Mucosa of descending colon (tissue), 3 donors: ENCODE measurements at regions not wholly inside any gene's neighbourhood (a gene's known extent, or its start where the extent isn't known, plus 50 kb on each side); places are given as distances from the start of the nearest gene placed in this dataset.
A peak's percentile ranks its signal among the peaks of the same experiment; 100 is the strongest.
"Not testable (repeated sequence)": the region's sequence is repeated elsewhere in the genome, so short reads cannot be mapped to it uniquely, and the experiment has no call there.

Experiments
- ATAC-seq: fragments of 200-7000 bp; cut with Tn5 transposase; one replicate; pipeline ENCODE4 v1.9.1; 2020; ENCODE audit warnings: mild to moderate bottlenecking, moderate library complexity
- DNase-seq, 3 donors: peaks; one replicate each; pipeline ENCODE4 v3.0.0-alpha.2; 2020
- H3K36me3 ChIP-seq: fragments of 200-600 bp; one replicate; pipeline ENCODE4 v1.8.0; 2021; ENCODE audit warnings: low read depth, mild to moderate bottlenecking
- H3K4me1 ChIP-seq: fragments of 200-600 bp; one replicate; pipeline ENCODE4 v1.8.0; 2021; ENCODE audit warnings: low read depth, mild to moderate bottlenecking
- H3K4me3 ChIP-seq: fragments of 200-600 bp; one replicate; pipeline ENCODE4 v1.8.0; 2021; ENCODE audit warnings: mild to moderate bottlenecking
- H3K9me3 ChIP-seq: fragments of 200-600 bp; one replicate; pipeline ENCODE4 v1.8.0; 2021; ENCODE audit warnings: mild to moderate bottlenecking
- intact Hi-C, 2 donors: fragments of 100-400 bp; cut with DNase I in 1 of 2; cut with micrococcal nuclease in 1 of 2; formaldehyde crosslinking; loops; one replicate each; pipeline versions ENCODE4 v1.11.0 to v1.11.1; 2022; cut with DNase I, micrococcal nuclease
- TF ChIP-seq, protein P1 (sequence below): fragments of 200-600 bp; IDR thresholded peaks from one replicate; pipeline ENCODE4 v1.8.0; 2022; ENCODE audit warnings: antibody characterized with exemption, mild to moderate bottlenecking
- donor health status: DM: no; HTN: no; CAD: no; lungs with moderate emphysema.
- donor health status: DM: no; HTN: no; CAD: no.
- donor health status: DM: no; HTN: yes; CAD: no.

DNA sequence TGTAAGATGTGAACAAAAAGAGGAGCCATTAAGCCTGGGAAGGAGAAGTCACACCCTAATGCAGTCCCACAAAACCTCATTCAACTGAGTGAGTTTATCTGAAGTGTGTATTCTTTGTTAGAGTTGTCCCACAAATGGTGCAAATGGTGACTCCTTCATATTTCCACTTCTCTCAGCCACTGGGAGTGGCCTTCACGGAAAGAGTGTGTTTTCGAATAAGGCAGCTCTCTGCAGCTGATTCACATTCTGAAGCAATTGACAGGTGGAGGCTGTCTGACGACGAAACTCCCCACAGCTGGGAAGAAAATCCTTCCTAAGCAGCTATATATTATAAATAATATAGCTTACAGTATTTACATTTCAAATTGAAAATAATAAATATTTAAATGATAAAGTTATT, 318.8 kb upstream of the TMEFF2 start:
- no peak for ATAC-seq

DNA sequence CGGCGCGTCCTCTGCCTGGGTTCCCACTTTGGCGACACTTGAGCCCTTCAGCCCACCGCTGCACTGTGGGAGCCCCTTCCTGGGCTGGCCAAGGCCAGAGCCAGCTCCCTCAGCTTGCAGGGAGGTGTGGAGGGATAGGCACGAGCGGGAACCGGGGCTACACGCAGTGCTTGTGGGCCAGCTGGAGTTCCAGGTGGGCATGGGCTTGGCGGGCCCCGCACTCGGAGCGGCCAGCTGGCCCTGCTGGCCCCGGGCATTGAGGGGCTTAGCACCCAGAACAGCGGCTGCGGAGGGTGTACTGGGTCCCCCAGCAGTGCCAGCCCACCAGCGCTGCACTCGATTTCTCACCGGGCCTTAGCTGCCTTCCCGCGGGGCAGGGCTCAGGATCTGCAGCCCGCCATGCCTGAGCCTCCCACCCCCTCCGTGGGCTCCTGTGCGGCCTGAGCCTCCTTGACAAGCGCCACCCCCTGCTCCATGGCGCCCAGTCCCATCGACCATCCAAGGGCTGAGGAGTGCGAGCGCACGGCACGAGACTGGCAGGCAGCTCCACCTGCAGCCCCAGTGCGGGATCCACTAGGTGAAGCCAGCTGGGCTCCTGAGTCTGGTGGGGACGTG, 313.2 kb upstream of the TMEFF2 start:
- intact Hi-C loops, H3K9me3 ChIP-seq, DNase-seq, ATAC-seq, H3K4me1 ChIP-seq, H3K4me3 ChIP-seq, H3K36me3 ChIP-seq: not testable (repeated sequence)

More for the DNA sequence above, 318.8 kb upstream of the TMEFF2 start:
- no peak for DNase-seq
- intact Hi-C loops, result no loop called here
- H3K9me3 ChIP-seq, result no peaks in the 10 kb centered on the region
- TF ChIP-seq, protein P1, sequence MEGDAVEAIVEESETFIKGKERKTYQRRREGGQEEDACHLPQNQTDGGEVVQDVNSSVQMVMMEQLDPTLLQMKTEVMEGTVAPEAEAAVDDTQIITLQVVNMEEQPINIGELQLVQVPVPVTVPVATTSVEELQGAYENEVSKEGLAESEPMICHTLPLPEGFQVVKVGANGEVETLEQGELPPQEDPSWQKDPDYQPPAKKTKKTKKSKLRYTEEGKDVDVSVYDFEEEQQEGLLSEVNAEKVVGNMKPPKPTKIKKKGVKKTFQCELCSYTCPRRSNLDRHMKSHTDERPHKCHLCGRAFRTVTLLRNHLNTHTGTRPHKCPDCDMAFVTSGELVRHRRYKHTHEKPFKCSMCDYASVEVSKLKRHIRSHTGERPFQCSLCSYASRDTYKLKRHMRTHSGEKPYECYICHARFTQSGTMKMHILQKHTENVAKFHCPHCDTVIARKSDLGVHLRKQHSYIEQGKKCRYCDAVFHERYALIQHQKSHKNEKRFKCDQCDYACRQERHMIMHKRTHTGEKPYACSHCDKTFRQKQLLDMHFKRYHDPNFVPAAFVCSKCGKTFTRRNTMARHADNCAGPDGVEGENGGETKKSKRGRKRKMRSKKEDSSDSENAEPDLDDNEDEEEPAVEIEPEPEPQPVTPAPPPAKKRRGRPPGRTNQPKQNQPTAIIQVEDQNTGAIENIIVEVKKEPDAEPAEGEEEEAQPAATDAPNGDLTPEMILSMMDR, result no peak
- H3K4me3 ChIP-seq, result no peak overlapping the region
- H3K36me3 ChIP-seq, result no peaks in the 10 kb centered on the region
- no peaks in the 10 kb centered on the region for H3K4me1 ChIP-seq

- no peaks in the 10 kb centered on the region for H3K4me1 ChIP-seq
- TF ChIP-seq, protein P1, result no peak
- no peaks in the 10 kb centered on the region for H3K9me3 ChIP-seq
- no peaks in the 10 kb centered on the region for H3K36me3 ChIP-seq
- DNase-seq, result no peak
- intact Hi-C loops, result no loop called here
- ATAC-seq, result peak; percentile 79
- no peak overlapping the region for H3K4me3 ChIP-seq
Observed at GRCh38 chr2:192500550-192501200, 305.9 kb upstream of the TMEFF2 start.

DNA sequence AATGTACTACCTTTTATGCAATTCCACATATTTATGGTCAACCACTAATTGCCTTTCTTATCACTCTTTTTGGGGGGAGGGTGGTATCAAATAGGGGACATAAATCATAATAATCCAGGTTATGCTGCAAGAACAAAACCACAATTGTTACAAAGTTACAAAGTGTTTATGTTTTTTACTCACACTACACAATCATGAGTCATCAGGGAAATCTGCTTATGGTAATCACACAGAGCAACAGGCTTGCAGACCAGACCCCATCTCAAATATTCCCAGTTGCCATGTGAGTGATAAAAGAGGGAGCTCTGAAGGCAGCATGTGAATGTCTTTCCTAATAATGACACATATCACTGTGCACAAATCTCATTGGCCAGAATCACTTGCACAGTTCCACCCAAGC, 304.7 kb upstream of the TMEFF2 start:
- Histone ChIP-seq H3K9me3 (no peaks in the 10 kb centered on the region), H3K4me1 (no peaks in the 10 kb centered on the region), H3K4me3 (no peak overlapping the region), H3K36me3 (no peaks in the 10 kb centered on the region)
- TF ChIP-seq, protein P1, result no peak
- DNase-seq (no peak), ATAC-seq (no peak)
- intact Hi-C loops, result no loop called here

DNA sequence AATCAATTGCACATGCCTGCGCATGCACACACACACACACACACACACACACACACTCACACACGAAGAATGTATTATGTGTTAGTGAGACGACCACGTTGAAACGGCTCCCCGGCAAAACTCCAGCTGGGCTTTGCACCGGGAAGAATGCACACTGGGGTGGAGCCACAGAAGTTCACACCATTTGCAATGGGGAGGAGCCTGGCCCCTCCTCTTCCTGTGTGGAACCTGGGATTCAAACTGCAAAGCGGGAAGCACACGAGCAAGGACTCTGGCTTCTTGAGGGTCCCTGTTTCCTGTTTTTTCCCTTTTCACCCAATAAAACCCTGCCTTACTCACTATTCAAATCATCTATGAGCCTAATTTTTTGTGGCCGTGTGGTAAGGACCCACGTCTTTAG, 304.0 kb upstream of the TMEFF2 start:
- Histone ChIP-seq H3K4me1 (no peaks in the 10 kb centered on the region), H3K9me3 (no peaks in the 10 kb centered on the region), H3K36me3 (no peaks in the 10 kb centered on the region), H3K4me3 (no peak overlapping the region)
- ATAC-seq, result no peak
- intact Hi-C loops, result no loop called here
- no peak for DNase-seq
- TF ChIP-seq, protein P1, result no peak

DNA sequence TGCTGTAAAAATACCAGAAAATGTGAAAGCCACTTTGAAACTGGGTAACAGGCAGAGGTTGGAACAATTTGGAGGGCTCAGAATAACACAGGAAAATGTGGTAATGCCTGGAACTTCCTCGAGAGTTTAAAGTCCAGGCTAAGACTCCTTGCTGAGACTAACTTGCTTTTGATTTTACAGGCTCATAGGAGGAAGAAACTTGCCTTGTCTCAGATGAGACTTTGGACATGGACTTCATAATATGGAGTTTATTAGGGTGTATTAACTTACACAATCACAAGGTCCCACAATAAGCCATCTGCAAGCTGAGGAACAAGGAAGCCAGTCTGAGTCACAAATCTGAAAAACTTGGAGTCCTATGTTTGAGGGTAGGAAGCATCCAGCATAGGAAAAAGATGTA, 293.4 kb upstream of the TMEFF2 start:
- H3K36me3 ChIP-seq, H3K9me3 ChIP-seq, intact Hi-C loops, H3K4me3 ChIP-seq, H3K4me1 ChIP-seq: not testable (repeated sequence)
- DNase-seq (peak in 1 of 3 donors; percentile 32), ATAC-seq (peak; percentile 95)
